K562 (cell line): ENCODE measurements at regions not wholly inside any gene's neighbourhood (a gene's known extent, or its start where the extent isn't known, plus 50 kb on each side); places are given as distances from the start of the nearest gene placed in this dataset.

ENCODE experiments used
- FOS ChIP-seq: IDR thresholded peaks from 3 replicates; pipeline ENCODE4 v1.6.1; 2011; ENCODE audit not compliant: insufficient read length; ENCODE audit errors: extremely low read depth
- NCOA1 ChIP-seq: fragments of 450-650 bp; IDR thresholded peaks from 2 replicates; pipeline ENCODE4 v1.6.1; 2016; ENCODE audit warnings: low read depth
- NFRKB ChIP-seq: fragments of 450-650 bp; IDR thresholded peaks from 2 replicates; pipeline ENCODE4 v1.6.1; 2016; ENCODE audit warnings: low read depth
- TF ChIP-seq, protein P1 (sequence below): sonication (generic); formaldehyde crosslinking; IDR thresholded peaks from 2 replicates; pipeline ENCODE4 v1.8.1; 2023; ENCODE audit warnings: mild to moderate bottlenecking, missing genetic modification reagents

GRCh38 chr20:57857969-57858368, 148.2 kb upstream of the PMEPA1 start:
- TF ChIP-seq FOS (no peak), NCOA1 (no peak), NFRKB (no peak)
- TF ChIP-seq, protein P1, sequence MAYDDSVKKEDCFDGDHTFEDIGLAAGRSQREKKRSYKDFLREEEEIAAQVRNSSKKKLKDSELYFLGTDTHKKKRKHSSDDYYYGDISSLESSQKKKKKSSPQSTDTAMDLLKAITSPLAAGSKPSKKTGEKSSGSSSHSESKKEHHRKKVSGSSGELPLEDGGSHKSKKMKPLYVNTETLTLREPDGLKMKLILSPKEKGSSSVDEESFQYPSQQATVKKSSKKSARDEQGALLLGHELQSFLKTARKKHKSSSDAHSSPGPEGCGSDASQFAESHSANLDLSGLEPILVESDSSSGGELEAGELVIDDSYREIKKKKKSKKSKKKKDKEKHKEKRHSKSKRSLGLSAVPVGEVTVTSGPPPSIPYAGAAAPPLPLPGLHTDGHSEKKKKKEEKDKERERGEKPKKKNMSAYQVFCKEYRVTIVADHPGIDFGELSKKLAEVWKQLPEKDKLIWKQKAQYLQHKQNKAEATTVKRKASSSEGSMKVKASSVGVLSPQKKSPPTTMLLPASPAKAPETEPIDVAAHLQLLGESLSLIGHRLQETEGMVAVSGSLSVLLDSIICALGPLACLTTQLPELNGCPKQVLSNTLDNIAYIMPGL (CRISPR knock-in tag), result no peak
